GM21786 (cell line): ENCODE measurements at regions not wholly inside any gene's neighbourhood (a gene's known extent, or its start where the extent isn't known, plus 50 kb on each side); places are given as distances from the start of the nearest gene placed in this dataset.

ENCODE experiments used
- ATAC-seq: cut with Tn5 transposase; IDR thresholded peaks from one replicate; pipeline ENCODE4 v1.9.1; 2021; ENCODE audit not compliant: unreplicated experiment

GRCh38 chr6:14361956-14362587, 244.5 kb downstream of the CD83 start:
- ATAC-seq = no peak

- ATAC-seq = no peak
Measured at GRCh38 chr6:14364370-14364769, 246.8 kb downstream of the CD83 start.

GRCh38 chr6:14365393-14365792, 247.8 kb downstream of the CD83 start:
- ATAC-seq = no peak

- ATAC-seq = no peak
Measured at GRCh38 chr6:14366315-14366714, 248.7 kb downstream of the CD83 start.

- ATAC-seq = no peak
Measured at GRCh38 chr6:14366872-14367271, 249.3 kb downstream of the CD83 start.

GRCh38 chr6:14367296-14367695, 249.7 kb downstream of the CD83 start:
- no peak for ATAC-seq

GRCh38 chr6:14369717-14370116, 252.1 kb downstream of the CD83 start:
- ATAC-seq = no peak

- no peak for ATAC-seq
Measured at GRCh38 chr6:14371530-14371929, 254.0 kb downstream of the CD83 start.

- ATAC-seq = no peak
Measured at GRCh38 chr6:14372734-14373489, 255.3 kb downstream of the CD83 start.

GRCh38 chr6:14373648-14374437, 256.3 kb downstream of the CD83 start:
- ATAC-seq = no peak

- ATAC-seq = no peak
Measured at GRCh38 chr6:14375930-14376329, 258.4 kb downstream of the CD83 start.

GRCh38 chr6:14379568-14379967, 262.0 kb downstream of the CD83 start:
- no peak for ATAC-seq

GRCh38 chr6:14380086-14380820, 262.7 kb downstream of the CD83 start:
- no peak for ATAC-seq

GRCh38 chr6:14380901-14381828, 263.6 kb downstream of the CD83 start:
- ATAC-seq = no peak

GRCh38 chr6:14381829-14382677, 264.5 kb downstream of the CD83 start:
- peak; percentile 59 for ATAC-seq

GRCh38 chr6:14382678-14383236, 265.2 kb downstream of the CD83 start:
- no peak for ATAC-seq

GRCh38 chr6:14383393-14384174, 266.0 kb downstream of the CD83 start:
- no peak for ATAC-seq
